ENCODE measurements at regions not wholly inside any gene's neighbourhood (a gene's known extent, or its start where the extent isn't known, plus 50 kb on each side); places are given as distances from the start of the nearest gene placed in this dataset.
"Not testable (repeated sequence)": the region's sequence is repeated elsewhere in the genome, so short reads cannot be mapped to it uniquely, and the experiment has no call there.

DNA sequence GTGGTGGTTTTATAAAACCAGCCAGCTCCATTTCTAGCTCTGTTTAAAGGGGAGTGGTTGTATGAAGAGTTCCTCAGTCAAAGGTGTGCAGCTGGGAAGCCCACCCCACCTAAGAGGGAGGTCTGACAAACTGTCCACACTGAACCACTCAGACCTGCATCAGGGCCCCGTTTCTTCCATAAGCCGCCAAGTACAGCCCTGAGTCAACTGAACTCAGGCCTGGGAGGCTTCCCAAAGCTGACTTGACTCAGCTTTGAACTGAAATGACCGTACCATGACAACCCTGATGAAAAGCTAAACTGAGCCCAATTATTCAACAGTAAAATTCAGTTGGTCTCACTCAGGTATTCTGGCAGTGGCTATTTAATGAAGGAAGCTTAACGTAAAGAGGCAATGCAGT, 4027.4 kb upstream of the TPTE start:
- TF ChIP-seq, protein P1, sequence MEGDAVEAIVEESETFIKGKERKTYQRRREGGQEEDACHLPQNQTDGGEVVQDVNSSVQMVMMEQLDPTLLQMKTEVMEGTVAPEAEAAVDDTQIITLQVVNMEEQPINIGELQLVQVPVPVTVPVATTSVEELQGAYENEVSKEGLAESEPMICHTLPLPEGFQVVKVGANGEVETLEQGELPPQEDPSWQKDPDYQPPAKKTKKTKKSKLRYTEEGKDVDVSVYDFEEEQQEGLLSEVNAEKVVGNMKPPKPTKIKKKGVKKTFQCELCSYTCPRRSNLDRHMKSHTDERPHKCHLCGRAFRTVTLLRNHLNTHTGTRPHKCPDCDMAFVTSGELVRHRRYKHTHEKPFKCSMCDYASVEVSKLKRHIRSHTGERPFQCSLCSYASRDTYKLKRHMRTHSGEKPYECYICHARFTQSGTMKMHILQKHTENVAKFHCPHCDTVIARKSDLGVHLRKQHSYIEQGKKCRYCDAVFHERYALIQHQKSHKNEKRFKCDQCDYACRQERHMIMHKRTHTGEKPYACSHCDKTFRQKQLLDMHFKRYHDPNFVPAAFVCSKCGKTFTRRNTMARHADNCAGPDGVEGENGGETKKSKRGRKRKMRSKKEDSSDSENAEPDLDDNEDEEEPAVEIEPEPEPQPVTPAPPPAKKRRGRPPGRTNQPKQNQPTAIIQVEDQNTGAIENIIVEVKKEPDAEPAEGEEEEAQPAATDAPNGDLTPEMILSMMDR (IDR thresholded peaks at IDR 0.05; ENCODE audit: insufficient read depth, low read depth, low read length) = not testable (repeated sequence)
- not testable (repeated sequence) for TF ChIP-seq EZH2 (IDR thresholded peaks at IDR 0.05; ENCODE audit: insufficient read depth, low read length)

Data from astrocyte (in vitro differentiated cells and primary cell).